ENCODE measurements at regions not wholly inside any gene's neighbourhood (a gene's known extent, or its start where the extent isn't known, plus 50 kb on each side); places are given as distances from the start of the nearest gene placed in this dataset.

DNA sequence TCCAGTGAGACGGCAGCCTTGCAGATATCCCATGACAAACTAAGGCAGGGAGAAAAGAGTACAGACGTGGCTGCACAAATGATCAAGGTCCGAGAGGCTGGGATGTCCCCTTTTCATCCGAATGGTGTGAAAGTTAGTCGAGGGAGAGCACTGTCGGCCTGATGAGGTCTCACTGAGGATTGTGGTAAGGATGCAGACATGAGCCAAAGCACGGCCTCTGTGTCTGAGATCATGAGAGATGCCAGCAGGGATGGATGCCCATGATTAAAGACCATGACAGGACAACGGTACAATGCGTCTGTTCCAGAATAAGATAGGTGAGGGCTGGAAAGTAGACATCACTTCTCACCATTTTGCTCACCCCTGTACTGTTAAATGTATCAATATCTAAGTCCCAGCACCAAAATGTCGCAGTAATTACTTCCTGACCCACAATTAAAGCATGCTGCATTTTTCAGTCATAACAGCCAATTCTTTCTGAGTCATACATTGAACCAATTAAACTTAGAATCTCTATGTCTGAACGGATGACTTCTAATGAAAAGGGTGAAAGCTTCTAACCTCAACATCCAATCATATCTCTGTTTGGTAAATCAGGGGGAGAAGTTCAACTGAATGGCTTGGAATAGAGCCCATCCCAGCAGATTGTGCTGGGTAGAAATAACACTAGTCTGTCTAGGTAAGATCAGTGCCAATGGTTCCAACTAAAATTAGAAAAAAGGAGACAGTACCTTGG, 249.6 kb upstream of the SOX5 start:
- no peak for DNase-seq

DNA sequence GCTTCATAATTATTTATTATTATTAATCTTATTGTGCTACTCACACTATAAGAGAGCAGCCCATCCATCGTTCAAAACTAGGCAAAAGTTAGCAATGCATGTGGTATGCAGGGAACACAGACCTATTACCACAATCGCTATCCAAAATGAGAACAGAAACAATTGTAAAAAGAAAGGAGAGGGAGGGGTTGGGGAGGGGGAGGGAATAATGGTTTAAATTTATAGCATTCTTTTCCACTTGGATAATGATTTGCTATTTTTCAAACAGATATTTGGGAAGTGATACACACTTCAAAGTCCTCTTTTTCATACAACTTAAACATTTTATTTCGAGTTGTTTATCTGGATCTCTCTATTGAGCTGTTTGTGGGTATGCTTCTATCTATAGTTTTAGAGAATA, 248.6 kb upstream of the SOX5 start:
- DNase-seq: no peak

DNA sequence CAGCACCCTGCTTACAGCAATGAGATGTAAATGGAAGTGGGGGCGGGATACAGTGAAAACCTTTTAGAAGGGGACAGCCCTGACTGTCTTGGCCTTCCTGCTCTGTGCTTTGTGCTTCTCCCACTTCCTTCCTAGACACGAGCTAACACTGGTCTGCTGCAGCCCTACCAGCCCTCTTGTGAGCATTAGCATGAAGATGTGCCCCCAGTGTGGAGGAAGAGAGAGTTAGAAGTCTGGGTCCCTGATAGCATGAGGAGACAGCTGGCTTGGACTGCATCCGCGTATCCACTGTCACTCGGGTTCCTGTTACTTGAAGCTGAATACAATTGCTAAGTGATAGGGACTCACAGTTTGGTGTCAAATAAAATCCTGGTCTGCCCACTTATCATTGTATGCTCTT, 248.1 kb upstream of the SOX5 start:
- DNase-seq: no peak

DNA sequence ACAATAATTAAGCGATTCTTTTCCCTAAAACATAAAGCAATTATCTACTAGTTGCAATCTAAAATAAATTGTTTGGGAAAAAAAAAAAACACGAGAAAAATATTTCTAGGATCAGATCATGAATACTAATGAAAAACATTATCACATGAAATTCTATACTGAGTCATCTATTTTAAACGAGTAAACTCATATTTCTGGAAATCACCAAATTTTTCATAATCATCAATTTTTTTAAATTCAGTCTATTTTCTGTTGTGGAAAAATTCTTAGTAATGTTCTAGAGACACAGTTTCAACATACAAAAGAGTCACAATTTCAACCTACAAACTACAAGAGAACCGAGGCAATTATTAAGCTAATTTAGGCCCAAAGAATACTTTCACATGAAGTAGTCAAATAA, 245.6 kb upstream of the SOX5 start:
- DNase-seq: no peak

DNA sequence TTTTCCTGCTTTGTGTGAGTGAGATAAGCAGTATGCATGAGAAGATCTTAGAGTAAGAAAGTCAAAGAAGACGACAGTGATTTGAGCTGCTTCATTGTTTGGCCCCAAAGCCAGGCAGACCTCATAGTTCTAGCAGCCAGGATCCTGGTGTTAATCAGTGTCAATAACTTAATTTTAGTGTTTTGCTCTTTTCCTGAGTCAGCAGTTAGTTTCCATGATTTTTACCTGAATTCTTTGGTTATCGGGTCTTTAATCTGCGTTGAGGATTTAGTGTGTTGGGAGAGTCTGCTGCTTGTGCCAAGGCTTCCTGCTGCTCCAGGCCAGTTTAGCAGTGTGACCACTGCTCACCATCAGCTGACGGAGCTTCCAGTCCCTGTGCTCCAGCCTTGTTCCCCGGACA, 241.6 kb upstream of the SOX5 start:
- DNase-seq: no peak

DNA sequence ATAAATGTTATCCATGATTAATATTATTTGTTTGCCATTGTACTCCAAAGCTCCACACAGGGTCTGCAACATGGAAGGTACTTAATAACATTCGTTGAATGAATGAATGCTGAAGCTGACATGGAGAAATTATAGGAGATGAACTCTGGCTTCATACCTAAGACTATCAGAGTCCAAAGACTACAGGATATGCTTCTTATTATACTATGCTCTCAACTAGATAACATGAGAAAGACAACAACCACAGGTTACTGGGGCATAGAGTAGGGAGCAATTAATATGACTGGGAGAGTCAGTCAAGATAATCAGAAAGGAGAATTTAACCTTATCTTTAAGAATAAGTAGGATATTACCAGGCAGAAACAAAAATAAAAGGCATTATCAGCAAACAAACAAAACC, 236.3 kb upstream of the SOX5 start:
- no peak for DNase-seq

DNA sequence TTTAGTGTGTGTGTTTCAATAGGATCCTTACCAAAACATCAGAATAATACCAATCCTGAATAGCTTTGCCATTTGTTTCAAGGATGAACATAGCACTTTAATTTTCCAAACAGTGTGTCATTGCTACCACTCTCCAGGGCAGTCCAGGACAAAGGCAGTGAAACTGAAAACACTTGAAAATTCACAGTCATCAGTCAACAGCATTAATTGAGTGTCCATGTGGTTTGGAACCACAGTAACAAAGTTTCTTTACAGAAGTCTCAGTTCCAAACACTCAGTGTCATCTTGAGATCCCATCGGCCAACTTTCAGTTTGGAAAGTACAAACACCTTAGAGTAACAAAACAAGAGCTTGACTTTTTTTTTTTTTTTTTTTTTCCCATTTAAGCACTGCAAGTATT, 228.4 kb upstream of the SOX5 start:
- DNase-seq: no peak

DNA sequence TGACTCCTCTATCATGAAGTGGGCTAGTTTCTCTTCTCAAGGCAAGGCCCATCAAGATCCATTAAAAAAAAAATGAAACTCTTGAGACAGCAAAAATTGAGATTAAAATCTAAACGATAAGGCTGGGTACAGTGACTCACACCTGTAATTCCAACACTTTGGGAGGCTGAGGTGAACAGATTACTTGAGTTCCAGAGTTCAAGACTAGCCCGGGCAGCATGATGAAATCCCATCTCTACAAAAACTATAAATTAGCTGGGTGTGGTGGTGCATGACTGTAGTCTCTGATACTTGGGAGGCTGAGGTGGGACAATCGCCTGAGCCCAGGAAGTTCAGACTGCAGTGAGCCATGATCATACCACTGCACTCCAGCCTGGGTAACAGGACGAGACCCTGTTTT, 226.5 kb upstream of the SOX5 start:
- DNase-seq: no peak

DNA sequence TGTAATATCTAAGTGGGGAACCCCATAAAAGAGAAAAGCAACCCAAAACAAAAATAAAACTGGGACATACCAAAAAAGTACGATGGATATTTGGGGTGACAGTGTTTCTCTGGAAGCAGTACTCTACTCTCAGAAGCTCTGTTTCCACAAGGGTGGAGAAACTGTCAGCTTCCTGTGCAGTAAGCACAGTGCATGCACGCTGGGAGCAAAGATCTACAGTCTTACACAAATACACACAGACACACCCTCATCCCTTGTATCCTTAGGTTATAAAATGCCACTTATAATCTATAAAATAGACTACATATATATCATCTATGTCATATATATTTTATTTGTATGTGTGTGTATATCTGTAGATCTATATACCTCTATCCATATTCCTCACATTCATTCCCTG, 225.8 kb upstream of the SOX5 start:
- no peak for DNase-seq

DNA sequence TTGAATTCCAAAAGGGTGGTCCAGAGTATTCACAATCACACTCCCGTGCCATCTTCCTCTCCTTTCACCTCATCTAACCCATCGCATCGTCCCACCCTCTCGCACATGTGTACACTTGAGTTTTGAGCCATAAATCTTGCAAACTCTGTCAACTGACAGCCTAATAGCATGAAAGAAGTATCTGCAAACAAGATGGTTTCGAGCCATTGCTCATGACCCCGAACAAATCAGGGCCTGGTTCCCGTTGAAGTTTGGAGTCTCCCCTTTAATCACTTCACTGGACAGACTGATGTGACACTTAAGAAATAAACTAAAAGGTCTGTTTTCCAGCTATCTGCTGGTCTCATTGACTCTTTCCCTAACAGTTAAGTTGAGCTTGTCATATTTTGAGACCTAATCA, 223.6 kb upstream of the SOX5 start:
- no peak for DNase-seq

DNA sequence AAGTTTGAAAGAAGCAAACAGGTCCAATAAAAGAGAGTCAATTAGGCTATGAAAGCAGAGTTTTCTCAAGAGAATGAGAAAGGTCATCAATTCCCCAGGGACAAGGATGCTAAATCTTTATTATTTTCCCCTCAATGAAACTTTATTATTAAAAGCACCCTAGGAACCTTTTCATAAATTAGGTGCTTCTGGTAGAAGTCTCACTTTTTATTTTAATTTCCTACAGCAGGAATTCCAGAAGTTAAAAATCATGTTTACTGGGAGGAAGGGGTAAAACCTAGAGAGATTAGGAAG, 223.2 kb upstream of the SOX5 start:
- DNase-seq: no peak

DNA sequence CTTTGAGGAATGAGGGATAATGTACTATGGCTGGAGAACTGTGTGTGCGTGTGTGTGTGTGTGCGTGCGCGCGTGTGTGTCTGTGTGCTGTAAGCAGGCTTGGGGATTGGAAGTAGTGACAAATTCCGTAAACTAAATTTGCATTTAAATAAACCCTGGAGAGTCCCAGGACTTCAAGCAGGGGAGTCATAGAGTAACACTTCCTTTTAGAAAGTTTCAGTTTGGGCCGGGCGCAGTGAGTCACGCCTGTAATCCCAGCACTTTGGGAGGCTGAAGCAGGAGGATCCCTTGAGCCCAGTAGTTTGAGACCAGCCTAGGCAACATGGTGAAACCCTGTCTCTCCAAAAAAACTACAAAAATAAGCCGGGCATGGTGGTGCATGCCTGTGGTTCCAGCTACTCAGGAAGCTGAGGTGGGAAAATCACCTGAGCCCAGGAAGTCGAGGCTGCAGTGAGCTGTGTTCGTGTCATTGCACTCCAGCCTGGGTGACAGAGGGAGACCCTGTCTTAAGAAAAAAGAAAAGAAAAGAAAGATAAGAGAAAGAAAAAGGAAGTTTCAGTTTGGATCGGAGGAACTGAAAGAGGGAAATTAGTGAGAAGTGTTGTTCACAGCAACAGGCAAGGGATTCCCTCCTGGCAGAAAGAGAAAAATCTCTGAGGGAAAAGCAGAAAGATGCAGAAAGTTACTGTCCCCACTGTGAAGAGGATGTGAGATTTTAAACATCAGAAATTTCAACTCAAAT, 222.7 kb upstream of the SOX5 start:
- DNase-seq: no peak

DNA sequence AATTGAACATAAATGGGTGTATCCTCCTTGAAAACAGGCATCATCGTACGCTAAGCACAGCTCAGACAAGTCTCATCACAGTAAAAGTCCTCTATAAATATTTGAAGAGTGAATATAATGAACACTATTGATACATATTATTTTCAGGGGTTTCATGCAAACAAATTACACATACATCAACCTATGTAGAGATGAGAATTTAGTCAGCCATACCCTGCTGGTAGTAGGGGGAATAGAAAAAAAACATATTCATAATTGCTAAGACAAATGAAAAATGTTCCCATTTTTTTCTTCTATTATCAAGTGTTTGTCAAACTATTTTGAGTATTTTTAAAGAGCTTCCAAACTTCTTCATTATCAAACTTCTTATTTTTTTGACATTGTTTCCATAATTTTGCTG, 205.6 kb upstream of the SOX5 start:
- DNase-seq: no peak

DNA sequence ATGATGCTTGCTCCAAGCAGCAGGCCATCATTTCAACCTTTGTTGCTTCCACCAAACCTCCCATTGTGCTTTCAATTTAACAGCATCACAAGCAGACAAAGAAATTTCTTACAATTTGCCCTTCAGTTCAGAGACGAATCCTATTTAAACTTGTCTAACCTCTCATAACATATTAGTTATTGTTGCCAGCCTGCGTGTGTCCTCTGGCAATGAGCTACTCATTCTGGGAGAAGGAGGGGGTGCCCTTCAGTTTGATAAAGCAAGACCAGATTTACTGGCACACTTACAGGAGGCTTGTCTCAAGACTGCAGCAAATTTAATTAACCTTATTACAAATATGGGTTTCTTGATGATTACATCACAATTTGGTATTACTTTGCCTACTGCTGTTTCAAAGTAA, 203.6 kb upstream of the SOX5 start:
- no peak for DNase-seq

DNA sequence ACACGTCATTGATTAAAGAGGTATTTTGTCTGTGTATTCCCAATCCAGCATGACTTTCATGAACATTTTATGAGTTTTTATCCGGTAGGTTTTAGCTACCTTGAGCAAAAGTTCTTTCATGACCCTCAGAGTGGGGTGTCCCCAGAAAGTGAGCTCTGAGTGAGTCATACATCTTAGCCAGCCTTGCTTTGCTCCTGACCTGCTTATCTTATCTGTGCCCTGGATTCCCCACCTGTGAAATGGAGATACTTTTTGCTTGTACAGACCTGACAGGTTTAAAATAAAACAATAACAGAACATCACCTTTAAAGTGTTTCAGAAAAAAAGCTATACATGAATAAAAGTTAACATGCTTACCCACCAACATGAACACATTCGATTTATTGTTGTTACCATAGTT, 202.8 kb upstream of the SOX5 start:
- DNase-seq: no peak

DNA sequence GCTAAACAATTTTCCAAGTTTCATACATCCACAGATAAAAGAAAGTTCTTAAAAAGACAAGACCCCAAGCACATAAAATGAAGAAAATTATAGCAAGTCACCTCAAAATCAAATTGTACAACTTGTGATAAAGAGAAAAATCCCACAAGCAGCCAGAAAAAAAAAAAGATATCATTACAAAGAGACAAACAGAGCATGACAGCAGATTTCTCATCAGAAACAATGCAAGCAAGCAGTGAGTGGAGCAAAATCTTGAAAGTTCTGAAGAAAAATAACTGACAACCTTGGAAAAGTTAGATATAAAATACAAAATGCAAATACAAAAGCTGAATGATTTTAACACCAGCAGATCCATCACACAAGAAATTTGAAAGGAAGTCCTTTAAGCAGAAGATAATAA, 194.5 kb upstream of the SOX5 start:
- no peak for DNase-seq

DNA sequence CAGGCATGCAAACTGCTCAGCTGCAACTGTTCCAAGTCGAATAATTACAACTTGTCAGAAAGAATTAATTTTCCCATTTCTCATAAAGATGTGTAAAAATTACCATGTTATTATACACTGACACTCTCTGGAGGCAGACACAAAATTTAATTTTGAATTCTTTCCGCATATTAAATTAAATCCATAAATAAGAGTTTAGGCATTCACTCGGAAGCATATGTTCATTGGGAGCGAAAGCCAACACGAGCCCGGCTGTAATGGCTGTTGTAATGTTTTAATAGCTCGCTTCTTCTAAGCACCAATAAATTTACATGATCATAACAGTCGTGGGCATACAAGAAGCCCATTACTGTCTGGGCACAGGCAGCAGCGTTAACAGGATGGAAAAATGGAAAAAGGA, 189.6 kb upstream of the SOX5 start:
- DNase-seq: no peak

DNA sequence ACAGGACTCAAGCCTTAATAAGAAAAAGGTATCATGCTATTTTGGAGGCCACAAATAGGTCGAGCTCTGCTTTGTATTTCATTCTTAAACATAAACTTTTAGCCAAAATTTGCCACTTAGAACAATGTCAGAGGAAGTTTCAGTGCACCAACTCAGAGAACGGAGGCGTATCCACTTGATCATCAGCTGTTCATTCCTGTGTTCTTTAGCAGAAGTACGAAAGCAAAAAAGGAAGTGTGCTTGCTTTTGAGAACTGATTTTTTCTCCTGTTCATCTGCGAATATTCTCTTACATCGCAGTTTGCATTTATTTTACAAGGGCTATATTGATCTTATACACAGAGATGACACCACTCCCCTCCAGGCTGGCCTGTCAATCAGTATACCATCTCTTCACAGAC, 188.6 kb upstream of the SOX5 start:
- DNase-seq: no peak

DNA sequence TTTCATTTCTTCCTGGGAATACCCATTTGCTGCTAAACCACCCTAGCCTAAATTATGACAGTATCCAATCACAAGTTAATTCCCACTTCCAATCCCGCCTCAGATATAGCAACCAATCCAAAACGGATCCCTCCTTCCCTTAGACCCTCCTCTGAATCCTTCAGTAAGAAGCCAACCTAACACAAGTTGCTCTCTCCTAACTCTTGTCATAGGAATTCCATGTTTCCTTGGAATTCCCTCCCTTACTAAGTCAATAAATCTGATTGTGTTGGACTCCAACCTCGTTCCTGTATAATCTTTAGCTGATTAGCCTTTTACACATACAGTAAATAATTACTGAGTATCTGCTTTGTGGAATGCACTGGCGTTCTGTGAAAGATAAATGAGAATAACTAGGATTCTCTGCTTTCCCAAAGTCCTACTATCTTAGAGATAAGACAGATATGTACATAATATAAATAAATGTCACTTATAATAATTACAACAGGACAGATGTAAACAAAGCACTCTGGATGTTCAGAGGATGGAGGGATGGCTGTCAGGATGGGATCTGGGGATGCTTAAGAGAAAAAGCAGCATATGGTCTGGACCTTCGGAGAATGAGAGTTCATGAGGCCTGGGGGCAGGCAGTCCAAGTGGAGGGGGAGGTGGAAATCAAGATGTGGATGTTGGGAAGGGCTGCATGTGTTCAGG, 185.8 kb upstream of the SOX5 start:
- no peak for DNase-seq

DNA sequence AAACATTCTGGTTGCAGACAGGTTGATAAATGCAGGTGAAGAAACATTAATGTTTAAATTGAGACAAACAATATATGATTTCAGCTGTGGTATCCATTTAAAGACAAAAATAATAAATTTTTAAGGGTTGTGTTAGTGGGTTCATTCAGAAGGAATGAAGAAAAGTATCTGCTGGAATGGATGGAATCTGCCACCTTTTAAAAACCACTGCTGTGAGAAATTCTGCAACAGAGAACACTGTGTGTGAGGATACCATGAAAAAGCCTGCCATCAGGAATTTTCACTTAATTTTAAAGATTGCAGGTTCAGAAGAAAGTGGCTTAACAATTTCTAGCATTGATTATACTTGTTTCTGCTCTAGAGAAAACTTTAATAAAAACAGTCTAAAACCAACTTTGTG, 184.6 kb upstream of the SOX5 start:
- no peak for DNase-seq

DNA sequence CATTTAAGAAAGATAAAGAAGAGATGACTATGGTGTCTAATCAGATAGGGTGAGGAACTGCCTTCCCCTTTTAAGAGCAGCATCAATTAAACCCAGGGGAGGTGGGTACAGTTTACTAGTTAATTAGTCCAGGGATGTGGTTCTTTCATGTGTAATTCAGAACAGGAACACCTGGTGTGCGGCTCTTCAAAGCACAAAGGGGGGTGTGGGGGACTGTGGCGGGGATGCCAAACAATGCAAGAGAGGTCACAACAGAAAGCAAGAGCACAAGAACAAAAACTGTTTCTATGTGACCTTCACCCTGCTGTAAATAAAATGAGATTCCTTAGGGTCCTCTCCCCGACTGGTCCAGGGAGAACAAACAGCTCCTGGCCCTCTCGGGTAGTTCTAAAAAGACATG, 183.9 kb upstream of the SOX5 start:
- DNase-seq: no peak

DNA sequence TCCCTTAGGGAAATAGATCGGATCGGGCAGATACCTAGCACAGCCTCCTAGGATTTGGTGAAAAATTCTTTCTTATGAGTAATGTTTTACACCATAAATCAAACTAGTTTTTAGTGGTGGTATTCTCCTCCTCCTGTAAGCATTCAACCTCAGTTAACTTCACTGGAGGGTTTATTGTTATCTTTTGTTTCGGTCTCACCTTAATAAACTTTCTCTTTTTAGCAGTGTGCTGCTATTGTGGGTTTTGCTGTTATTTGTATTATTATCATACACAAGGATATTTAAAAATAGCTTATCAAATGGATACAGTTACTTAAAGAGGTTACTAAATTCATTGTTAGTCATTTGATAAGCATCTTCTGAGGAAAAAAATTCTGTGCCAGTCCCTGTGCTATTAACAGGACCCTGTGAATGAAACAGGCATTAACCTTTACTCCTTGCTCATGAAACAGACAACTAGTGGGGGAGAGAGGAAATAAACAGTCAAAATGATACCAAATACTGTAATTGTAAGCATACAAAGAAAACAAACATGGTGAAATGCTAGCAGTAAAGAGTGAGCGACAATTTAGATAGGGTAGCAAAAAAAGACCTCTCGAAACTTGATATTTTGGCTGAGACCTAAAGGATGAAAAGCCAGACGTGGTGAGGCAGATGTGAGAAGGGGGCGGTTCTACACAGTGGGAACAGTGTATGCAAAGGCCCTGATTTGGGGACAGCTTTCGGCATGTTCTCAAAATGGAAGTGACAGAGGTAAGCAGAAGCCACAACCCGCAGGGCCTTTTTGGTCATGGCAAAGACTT, 178.7 kb upstream of the SOX5 start:
- DNase-seq: no peak

DNA sequence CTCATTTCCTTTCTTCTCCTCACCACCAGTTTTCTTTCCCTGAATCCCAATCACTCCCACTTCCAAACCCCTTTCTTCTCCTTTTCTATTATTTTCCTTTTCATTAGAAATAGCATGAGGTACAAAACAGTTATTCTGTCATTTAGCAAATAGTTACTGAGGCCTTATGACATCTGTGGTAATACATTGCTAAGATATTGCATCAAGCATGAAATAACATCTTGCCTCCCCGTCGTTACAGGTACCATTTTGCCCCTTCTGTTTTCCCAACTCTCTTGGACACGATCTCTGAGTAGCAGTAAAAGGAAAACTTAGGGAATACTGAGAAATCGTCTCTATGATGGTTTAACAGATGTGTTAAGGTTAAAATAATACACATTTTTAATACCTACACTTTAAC, 175.8 kb upstream of the SOX5 start:
- DNase-seq: no peak

DNA sequence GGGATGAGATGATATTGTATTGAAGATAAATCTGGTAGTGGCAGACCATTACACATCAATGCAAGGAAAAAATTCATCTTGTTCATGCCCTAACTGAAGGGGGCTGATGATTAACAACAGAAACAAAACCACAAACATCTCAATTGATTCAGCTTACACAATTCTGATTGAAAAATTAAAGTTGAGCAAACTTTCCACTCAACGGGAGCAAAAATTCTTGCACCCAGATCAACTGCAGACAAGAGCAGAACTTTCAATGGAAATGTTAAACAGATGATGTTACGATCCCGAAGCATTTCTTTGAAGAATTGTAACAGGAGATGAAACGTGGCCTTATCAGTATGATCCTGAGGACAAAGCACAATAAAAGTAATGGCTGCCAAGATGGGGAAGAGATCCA, 172.4 kb upstream of the SOX5 start:
- no peak for DNase-seq

All from 8988T (cell line).